ENCODE measurements at regions not wholly inside any gene's neighbourhood (a gene's known extent, or its start where the extent isn't known, plus 50 kb on each side); places are given as distances from the start of the nearest gene placed in this dataset.

DNA sequence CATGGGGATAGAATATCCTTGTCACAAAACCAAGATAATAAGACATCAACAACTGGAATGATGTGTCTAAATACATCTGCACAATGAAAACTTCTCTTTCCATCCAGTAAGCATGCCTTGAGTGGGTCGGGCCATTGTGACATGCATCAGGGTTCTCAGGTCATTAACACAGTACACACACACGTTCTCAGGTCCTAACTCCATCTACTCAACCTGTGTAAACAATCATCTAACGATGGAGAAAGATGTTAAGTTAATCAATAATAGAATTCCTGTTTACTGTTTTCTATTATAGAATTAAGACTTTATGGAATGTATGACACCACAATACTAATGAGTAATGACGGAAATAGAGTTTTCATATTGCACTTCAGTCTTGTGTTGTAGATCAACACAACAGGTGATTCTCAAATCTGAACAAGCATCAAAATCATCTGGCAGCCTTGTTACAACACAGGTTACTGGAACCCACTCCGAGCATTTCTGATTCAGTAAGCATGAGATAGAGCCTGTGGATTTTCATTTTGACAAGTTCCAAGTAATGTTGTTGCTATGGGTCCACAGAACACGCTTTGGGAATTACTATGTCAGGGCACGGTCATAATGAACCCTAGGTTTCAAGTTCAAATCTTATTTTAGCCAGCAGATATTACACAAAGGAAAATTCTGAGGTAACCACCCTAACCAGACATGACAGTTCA, 315.8 kb upstream of the TEX13C start:
- TF ChIP-seq, protein P1, sequence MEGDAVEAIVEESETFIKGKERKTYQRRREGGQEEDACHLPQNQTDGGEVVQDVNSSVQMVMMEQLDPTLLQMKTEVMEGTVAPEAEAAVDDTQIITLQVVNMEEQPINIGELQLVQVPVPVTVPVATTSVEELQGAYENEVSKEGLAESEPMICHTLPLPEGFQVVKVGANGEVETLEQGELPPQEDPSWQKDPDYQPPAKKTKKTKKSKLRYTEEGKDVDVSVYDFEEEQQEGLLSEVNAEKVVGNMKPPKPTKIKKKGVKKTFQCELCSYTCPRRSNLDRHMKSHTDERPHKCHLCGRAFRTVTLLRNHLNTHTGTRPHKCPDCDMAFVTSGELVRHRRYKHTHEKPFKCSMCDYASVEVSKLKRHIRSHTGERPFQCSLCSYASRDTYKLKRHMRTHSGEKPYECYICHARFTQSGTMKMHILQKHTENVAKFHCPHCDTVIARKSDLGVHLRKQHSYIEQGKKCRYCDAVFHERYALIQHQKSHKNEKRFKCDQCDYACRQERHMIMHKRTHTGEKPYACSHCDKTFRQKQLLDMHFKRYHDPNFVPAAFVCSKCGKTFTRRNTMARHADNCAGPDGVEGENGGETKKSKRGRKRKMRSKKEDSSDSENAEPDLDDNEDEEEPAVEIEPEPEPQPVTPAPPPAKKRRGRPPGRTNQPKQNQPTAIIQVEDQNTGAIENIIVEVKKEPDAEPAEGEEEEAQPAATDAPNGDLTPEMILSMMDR (IDR thresholded peaks at IDR 0.05) = no peak
- TF ChIP-seq POLR2A (IDR thresholded peaks at IDR 0.05) = no peak

All from adrenal gland (tissue), 5 donors.